ENCODE measurements at regions not wholly inside any gene's neighbourhood (a gene's known extent, or its start where the extent isn't known, plus 50 kb on each side); places are given as distances from the start of the nearest gene placed in this dataset.
A peak's percentile ranks its signal among the peaks of the same experiment; 100 is the strongest.

- intact Hi-C loops (cut with DNase I) = no loop called here
- H3K4me3 ChIP-seq (replicated peaks in 1 of 3) = no peak overlapping the region
- H3K36me3 ChIP-seq = no peaks in the 10 kb centered on the region
- H3K4me1 ChIP-seq = peaks cover 10 to 17% of the 10 kb centered on the region in 2 donors
- H3K27me3 ChIP-seq = no peaks in the 10 kb centered on the region
- TF ChIP-seq POLR2A (IDR thresholded peaks at IDR 0.05) (no peak), CTCF (IDR thresholded peaks at IDR 0.05) (no peak)
- 97 to 98% methylated on average over 7 of the region's 7 CpGs for WGBS, 2 donors
- H3K9me3 ChIP-seq = no peaks in the 10 kb centered on the region
- no peak overlapping the region for H3K27ac ChIP-seq
- DNase-seq = no peak
Observed at GRCh38 chr2:15779381-15780041, 160.8 kb upstream of the MYCN start.

- H3K9me3 ChIP-seq = no peaks in the 10 kb centered on the region
- H3K4me1 ChIP-seq = peaks cover 10 to 17% of the 10 kb centered on the region in 2 donors
- no peaks in the 10 kb centered on the region for H3K27me3 ChIP-seq
- no peak overlapping the region for H3K4me3 ChIP-seq (replicated peaks in 1 of 3)
- 75 to 76% methylated on average over 6 of the region's 7 CpGs for WGBS, 2 donors
- intact Hi-C loops (cut with DNase I) = no loop called here
- no peaks in the 10 kb centered on the region for H3K36me3 ChIP-seq
- no peak for DNase-seq
- no peak overlapping the region for H3K27ac ChIP-seq
- no peak for TF ChIP-seq POLR2A (IDR thresholded peaks at IDR 0.05)
- TF ChIP-seq CTCF (IDR thresholded peaks at IDR 0.05) = no peak
Observed at GRCh38 chr2:15780234-15780633, 160.1 kb upstream of the MYCN start.

- no peaks in the 10 kb centered on the region for H3K27me3 ChIP-seq
- H3K4me3 ChIP-seq (replicated peaks in 1 of 3) = no peak overlapping the region
- WGBS, 2 donors = 65 to 83% methylated on average over 9 of the region's 9 CpGs
- no peaks in the 10 kb centered on the region for H3K36me3 ChIP-seq
- no peak overlapping the region for H3K27ac ChIP-seq
- intact Hi-C loops (cut with DNase I) = no loop called here
- DNase-seq = no peak
- H3K9me3 ChIP-seq = no peaks in the 10 kb centered on the region
- peaks cover 10 to 17% of the 10 kb centered on the region in 2 donors for H3K4me1 ChIP-seq
- no peak for TF ChIP-seq POLR2A (IDR thresholded peaks at IDR 0.05)
- TF ChIP-seq CTCF (IDR thresholded peaks at IDR 0.05) = no peak
Observed at GRCh38 chr2:15780912-15781574, 159.3 kb upstream of the MYCN start.

GRCh38 chr2:15782009-15782751 lies 158.2 kb upstream of the MYCN start:
- TF ChIP-seq POLR2A (IDR thresholded peaks at IDR 0.05) = no peak
- TF ChIP-seq CTCF (IDR thresholded peaks at IDR 0.05) = no peak
- Histone ChIP-seq H3K9me3 (no peaks in the 10 kb centered on the region), H3K4me1 (peaks cover 10 to 17% of the 10 kb centered on the region in 2 donors), H3K4me3 (replicated peaks in 1 of 3) (no peak overlapping the region), H3K27me3 (no peaks in the 10 kb centered on the region), H3K36me3 (no peaks in the 10 kb centered on the region), H3K27ac (no peak overlapping the region)
- DNase-seq = peak; percentile 34 to 67
- 52 to 60% methylated on average over 12 to 13 of the region's 16 CpGs for WGBS, 2 donors
- intact Hi-C loops (cut with DNase I) = no loop called here

Data from thyroid gland (tissue), 4 donors.